Hepatic stellate cell (primary cell): ENCODE measurements at regions not wholly inside any gene's neighbourhood (a gene's known extent, or its start where the extent isn't known, plus 50 kb on each side); places are given as distances from the start of the nearest gene placed in this dataset.

ENCODE experiments used
- DNase-seq: peaks from one replicate; pipeline ENCODE4 v3.0.0; 2011; ENCODE audit warnings: low spot score

DNA sequence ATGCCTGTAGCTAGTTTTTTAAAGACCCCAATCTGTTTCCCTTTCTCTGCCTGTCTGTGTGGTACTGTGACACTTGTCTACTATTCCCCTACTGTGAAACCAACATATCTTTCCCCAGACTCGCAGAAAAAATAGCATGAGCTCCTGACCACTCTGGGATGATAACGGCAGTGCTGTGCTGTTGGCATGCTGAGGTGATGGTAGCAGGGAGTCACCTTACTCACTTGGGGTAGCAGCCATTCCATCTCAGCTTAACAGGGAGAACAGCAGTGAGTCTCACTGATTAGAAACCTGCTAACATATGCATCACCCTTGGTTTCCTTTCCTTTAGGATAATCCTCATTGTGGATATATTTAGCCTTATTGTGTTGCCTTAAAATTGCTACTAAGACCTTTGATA lies 469.6 kb upstream of the FZD8 start:
- no peak for DNase-seq

DNA sequence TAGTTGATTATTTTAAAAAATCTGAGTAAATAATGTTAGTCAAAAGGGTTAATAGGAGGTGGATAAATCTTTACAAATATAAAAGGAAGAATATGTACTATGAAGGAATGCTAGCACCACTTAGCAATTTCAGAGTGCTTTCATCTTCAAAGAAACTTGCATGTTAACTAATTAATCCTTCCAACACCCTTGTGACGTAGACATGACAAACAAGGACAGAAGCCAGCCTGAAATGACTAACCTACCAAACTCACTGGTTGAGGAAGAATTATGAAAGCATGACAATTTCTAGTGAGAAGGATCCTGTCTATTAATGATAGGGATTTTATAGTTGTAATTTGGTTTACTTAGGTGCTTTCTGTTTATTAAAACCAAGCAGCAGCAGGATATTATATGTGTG lies 468.0 kb upstream of the FZD8 start:
- no peak for DNase-seq

DNA sequence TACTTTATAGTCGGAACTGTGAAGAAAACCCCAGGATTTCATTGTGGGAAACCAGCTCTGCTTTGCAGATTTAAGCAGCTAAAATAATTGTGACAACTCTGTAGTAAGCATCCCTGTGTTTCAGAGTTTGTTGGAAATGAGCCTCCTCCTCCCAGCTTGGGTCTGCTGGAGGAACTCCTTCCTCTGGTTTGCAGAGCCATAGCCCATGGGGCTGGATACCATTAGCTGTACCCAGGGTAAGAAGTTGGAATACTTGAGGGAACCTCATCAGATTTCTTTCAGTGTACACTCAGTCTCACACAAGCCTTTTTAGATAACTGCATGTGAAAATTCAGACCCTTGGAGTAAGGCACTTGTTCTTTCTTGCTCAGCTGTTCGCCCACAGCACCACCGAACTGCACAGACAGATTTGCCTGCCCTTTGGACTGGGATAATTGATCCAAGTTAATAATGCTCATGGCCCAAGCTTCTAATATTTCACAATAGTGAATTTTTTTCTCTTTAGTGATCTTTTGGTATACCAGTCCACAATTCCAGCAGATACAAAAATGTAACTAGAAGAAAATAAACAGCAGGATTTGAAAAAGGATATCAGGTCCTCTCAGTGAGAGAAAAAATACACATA lies 467.4 kb upstream of the FZD8 start:
- no peak for DNase-seq

- DNase-seq, result no peak
Observed at GRCh38 chr10:36097696-36098095, 455.6 kb upstream of the FZD8 start.

GRCh38 chr10:36096576-36096975 lies 454.5 kb upstream of the FZD8 start:
- DNase-seq, result no peak

- no peak for DNase-seq
Observed at GRCh38 chr10:36094096-36094495, 452.0 kb upstream of the FZD8 start.

GRCh38 chr10:36092116-36092515 lies 450.0 kb upstream of the FZD8 start:
- DNase-seq, result no peak

DNA sequence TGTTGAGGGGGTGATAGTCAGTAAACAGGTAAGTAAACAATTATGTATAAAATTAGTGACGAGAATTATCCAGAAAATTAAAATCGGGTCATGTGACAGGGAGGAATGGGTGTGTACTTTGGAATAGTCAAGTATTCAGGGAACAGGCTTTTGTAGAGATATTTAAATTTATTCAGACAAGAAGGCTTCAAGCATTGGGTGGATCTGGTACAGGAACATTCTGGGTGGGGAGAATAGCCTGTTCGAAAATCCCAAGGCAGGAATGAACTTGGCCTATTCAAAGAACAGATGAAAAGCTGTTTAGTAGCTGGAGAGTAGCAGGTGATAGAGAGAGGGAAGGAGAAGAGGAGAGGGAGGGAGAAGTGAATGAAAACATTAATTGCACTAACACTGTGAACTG lies 448.9 kb upstream of the FZD8 start:
- DNase-seq, result no peak

- no peak for DNase-seq
Observed at GRCh38 chr10:36089790-36090440, 447.8 kb upstream of the FZD8 start.

DNA sequence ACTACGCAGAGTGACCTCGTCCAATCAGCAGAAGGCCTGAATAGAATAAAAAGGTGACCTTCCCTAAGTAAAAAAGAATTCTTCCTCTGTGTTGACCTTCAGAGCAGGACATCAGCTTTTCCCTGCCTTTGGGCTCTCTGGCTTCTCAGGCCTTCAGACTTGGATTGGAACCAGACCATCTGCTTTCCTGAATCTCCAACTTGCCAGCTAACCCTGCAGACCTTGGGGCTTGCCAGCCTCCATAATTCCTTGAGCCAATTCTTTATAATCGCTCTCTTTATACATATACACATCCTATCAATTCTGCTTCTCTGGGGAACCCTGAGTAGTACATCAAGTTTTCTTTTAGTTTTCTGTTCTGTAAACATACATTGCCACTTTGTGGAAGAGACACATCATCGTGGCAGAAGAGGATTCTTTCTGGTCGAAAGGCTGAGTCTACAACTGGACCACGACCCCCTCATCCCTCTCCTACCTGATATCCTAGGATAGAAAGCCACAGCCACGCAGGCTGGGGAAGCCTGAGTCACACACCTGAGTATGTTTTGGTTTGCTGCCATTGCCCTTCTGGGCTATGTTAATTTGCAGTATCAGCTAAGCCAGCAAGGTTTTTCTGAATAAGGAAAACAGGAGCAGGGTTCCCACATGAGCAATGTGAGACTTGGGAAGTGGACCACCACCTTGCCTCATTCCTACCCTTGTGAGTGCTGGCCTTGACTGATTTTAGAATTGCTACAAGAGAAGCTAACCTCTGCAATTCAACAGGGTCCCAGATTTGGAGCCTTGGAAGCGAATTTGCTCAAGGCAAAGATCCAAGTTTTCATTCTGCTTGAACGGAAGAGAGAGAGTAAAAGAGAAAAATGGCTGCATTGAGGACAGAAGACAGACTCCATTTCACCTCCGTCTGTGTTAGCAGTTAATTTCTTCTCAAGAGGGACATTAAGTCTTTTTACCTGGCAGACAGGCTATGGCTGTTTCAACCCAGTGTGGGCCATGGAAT lies 445.2 kb upstream of the FZD8 start:
- DNase-seq, result no peak

DNA sequence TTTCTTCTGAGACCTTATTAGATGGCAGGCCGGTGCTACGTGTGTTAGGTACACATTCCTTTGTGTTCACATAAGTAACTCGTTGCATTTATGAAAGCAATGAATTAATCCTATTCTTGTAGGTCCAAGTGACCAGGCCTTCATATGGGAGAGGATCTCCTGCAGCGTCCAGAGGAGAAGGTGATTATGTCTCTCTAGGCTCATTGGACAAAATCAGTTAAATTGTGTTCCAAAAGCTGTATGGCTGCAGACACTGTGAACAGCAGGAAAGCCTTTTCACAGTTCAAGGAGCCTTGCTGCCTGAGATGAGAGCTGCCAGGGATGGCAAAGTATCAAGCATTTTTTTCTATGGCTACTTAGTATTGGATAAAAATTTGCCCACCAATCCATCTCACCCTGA lies 433.1 kb upstream of the FZD8 start:
- DNase-seq, result no peak

GRCh38 chr10:36073796-36074345 lies 431.8 kb upstream of the FZD8 start:
- no peak for DNase-seq

- DNase-seq, result no peak
Observed at GRCh38 chr10:36068542-36068941, 426.4 kb upstream of the FZD8 start.

DNA sequence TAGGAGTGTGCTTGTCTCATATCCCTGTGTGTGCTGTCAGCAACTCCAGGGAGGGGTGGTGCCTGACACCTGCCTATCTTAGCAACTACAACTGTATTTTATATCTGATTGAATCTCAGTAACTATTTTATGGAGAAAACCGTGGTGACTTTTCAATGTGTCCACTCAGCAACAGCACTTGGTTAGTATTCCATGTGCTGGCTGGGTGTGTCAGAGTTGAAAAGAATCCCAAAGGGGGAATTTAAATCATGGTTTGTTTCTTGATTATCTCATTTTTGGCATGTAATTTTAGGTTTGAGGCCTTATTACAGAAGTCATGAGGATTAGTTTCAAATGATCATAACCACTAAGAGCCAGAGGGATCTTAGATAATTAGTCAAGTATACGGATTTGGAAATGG lies 425.7 kb upstream of the FZD8 start:
- DNase-seq, result no peak

DNA sequence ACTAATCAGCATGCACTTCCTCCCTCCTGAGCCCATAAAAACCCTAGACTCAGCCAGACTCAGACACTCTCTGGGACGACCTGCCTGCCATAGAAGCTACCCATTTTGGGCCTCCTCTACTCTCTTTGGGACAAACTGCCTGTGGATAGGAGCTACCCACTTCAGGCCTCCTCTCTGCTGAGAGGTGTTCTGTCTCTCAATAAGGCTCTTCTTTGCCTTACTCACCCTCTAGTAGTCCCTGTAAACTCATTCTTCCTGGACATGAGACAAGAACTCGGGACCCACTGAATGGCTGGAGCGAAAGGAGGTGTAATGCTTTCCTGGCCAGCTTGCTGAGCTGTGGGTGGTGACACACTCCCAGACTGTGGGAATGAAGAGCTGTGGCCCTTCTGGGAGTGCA lies 424.8 kb upstream of the FZD8 start:
- DNase-seq, result no peak

DNA sequence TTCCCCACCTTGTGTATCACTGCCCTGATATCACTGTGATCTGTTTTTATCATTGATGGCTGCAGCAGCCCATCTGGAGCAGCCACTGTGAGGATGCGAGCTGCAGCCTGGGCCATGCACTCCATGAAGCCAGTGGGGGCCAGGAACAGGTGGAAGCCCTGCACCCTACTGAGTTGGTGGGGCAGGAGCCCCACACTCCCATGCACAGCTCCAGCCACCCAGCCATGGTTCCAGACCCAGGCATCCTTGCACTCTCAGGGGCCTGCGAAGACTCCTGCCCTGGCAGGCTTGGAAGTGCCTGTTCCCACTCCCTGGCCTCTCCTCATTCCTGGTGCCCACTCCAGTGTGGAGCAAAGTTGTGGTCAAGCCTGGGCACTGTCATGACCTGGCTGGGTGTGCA lies 424.0 kb upstream of the FZD8 start:
- DNase-seq, result no peak

GRCh38 chr10:36063396-36063795 lies 421.3 kb upstream of the FZD8 start:
- no peak for DNase-seq

- DNase-seq, result no peak
Observed at GRCh38 chr10:36057731-36058130, 415.6 kb upstream of the FZD8 start.

DNA sequence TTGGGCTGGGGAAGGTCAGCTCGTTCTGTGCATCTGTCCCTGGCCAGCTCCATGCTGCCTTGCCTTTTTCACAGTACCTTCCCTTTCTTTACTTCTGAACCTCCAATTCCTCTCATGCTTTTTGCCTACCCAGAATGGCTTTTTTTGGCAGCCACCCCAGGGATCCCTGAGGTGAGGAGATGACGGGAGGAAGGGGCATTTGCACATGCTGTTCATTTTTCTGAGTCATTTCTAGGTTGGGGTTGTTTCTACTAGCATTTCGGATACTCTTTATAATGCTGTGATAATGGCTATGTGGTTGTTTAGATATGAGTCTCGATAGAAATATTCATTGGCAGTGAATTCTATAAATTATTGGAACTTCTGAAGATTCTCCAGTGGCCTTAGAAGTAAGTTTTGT lies 415.1 kb upstream of the FZD8 start:
- DNase-seq, result no peak

GRCh38 chr10:36053775-36054174 lies 411.7 kb upstream of the FZD8 start:
- no peak for DNase-seq

DNA sequence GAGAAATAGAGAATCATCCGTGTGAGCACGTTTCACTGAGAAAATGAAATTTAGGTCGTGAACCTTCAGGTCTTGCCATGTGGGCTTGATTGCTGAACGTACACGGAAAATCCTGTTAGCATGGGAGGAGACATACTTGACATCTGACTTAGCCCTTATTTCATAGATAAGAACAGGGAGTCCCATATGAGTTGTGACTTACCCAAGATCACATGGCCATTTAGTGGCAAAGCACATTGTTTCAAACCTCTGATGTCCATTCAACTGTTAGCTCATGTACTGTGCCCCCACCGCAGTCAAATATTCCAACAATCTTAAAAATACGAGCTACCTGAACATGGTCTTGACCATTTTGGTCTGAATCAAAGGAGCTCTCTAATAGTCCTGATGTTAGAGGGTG lies 411.2 kb upstream of the FZD8 start:
- DNase-seq, result no peak

DNA sequence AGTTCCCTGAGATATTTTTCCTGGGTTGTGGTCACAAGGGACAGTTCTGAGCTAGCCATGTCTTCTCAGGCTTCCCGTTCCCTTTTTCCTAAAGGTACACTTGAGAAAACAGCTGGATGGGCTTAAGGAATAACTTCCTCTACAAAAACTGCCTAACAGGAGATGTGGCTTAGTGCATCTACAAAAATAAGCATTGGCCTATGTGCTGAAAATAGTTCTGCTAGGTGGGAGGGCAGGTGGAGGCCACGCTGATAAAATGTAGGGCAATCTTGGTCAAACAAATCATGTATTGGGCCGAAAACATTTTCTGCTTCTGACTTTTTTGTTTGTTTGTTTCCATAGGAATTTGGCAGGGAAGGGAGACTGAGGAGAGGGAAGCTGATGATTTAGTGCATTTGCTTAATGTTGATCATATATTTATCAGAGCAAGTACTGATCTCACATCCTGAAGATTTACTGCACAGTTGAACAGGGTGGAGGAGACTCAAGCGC lies 409.4 kb upstream of the FZD8 start:
- no peak for DNase-seq
